ENCODE measurements at regions not wholly inside any gene's neighbourhood (a gene's known extent, or its start where the extent isn't known, plus 50 kb on each side); places are given as distances from the start of the nearest gene placed in this dataset.
"Not testable (repeated sequence)": the region's sequence is repeated elsewhere in the genome, so short reads cannot be mapped to it uniquely, and the experiment has no call there.

DNA sequence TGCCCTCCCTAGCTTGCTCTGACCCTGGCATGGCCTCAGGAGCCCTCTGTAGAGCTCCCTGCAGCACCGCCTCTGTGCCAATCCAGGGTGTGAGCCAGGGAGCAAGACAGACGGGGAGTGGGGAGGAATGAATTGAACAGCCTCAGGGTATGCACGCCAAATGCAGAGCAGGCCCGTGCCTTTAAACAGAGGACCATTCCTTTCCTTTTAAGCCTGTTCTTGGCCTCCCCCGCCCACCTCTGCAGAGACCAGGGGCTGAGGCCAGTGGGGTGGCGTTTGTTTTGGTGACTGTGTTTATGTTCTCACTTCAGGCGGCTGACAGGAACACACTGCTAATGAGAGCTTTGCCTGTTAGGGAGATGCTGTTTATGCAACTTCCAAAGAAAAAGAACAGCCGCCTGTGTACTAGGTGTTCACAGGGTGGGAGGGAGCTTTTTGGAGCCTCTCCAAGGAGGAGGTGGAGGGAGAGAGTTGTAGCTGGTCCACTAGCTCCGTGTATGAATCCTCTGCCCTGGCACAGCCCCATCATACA lies 528.1 kb upstream of the DPP6 start:
- H3K27me3 Mint-ChIP-seq (ENCODE audit: low read depth in 3 of 3), result peaks cover 0 to 1% (median 0%) of the 10 kb centered on the region in 3 donors
- no peak overlapping the region for H3K4me3 Mint-ChIP-seq
- H3K4me1 Mint-ChIP-seq, result no peaks in the 10 kb centered on the region
- no peak overlapping the region for H3K27ac Mint-ChIP-seq
- no peaks in the 10 kb centered on the region for H3K36me3 Mint-ChIP-seq
- no peak for DNase-seq
- H3K9me3 Mint-ChIP-seq, result peaks cover 11 to 37% (median 17%) of the 10 kb centered on the region in 6 donors

DNA sequence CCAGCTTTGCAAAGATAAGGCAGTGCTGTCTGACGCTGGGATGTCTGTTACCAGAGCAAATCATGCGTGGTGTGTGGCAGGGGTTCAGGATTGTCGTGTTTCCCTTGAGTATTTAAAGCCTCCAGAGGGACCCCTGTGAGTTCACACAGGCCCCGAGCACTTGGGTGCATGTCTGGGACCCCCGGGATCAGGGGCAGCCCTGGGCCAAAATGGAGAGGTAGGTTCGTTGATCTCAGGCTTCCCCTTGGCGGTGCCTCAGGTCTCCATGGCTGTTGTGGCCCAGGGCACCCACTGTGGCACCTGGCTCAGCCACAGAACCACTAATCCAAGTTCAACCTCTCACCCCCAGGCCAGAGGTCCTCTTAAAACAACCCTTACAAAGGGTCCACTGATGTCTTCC lies 523.1 kb upstream of the DPP6 start:
- Mint-ChIP-seq H3K27ac (no peak overlapping the region), H3K4me3 (no peak overlapping the region), H3K9me3 (peaks cover 19 to 29% (median 22%) of the 10 kb centered on the region in 6 donors), H3K27me3 (ENCODE audit: low read depth in 3 of 3) (peaks cover 0 to 1% (median 0%) of the 10 kb centered on the region in 3 donors), H3K4me1 (no peaks in the 10 kb centered on the region), H3K36me3 (peaks cover 0 to 3% (median 3%) of the 10 kb centered on the region in 3 donors)
- DNase-seq, result no peak

DNA sequence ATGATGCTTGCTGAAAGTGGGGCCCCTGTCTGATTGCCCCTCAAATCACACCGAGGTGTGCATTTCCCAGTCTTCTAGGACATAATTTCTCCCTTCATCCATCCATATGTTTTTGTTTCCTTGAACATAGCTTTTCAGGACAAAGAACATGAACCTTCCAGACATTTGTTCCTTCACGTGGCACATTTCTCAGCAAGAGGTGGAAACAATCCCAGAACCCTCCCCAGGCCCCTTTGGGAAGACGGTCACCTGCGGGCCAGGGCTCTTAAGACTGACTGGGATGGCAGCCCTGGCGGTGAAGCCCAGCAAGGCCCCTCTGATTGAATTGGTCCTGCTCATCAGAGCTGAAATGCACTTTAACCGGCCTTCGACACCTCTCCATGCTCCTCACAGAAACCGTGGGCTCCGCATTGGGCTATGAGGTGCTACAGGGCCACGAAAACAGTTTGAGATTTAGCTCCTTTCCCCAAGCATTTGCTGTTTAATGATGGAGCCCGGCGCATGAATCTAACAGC lies 522.5 kb upstream of the DPP6 start:
- Mint-ChIP-seq H3K36me3 (peaks cover 0 to 3% (median 3%) of the 10 kb centered on the region in 3 donors), H3K4me1 (no peaks in the 10 kb centered on the region), H3K27me3 (ENCODE audit: low read depth in 3 of 3) (peaks cover 0 to 1% (median 0%) of the 10 kb centered on the region in 3 donors), H3K9me3 (peaks cover 19 to 29% (median 22%) of the 10 kb centered on the region in 6 donors), H3K4me3 (no peak overlapping the region), H3K27ac (no peak overlapping the region)
- no peak for DNase-seq

DNA sequence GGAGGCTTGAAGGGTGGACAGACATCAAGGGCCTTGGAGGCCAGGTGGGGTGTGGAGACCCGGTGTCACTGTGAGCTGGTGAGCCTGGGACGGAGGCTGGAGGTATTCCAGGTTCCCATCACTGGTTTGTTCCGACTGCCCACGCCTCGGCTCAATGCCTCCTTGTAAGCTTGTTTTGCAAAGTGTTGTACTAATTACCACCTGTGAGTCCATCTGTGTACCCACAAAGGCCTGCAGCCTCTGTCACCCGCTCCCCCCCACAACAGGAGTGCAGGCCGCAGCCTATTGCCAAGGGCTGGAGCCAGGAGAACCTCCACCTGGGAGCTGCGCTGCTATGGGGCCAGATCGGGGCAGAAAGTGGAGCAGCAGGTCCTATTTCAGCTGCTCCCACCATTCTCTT lies 521.8 kb upstream of the DPP6 start:
- Mint-ChIP-seq H3K27me3 (ENCODE audit: low read depth in 3 of 3) (peaks cover 0 to 1% (median 0%) of the 10 kb centered on the region in 3 donors), H3K4me3 (no peak overlapping the region), H3K36me3 (peaks cover 0 to 3% (median 3%) of the 10 kb centered on the region in 3 donors), H3K27ac (no peak overlapping the region), H3K4me1 (no peaks in the 10 kb centered on the region), H3K9me3 (peaks cover 19 to 29% (median 23%) of the 10 kb centered on the region in 6 donors)
- no peak for DNase-seq

DNA sequence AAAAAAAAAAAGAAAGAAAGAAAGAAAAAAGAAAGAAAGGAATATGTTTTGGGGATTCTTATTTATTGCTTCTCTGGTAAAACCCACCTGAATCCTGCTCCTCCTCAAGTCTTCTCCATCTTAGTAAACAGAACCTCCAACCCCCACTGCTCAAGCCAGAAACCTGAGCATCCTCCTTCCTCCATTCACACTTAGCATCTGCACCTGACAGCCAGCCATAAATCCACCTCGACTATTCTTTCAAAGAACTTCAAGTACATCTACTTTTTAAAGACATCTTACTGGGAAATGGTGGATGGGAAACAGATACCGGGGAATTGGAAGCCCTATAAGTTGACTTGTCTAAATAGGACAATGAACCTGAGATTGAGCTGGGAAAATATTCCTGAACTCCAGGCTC lies 519.9 kb upstream of the DPP6 start:
- Mint-ChIP-seq H3K4me3 (no peak overlapping the region), H3K4me1 (no peaks in the 10 kb centered on the region), H3K27ac (no peak overlapping the region), H3K9me3 (peaks cover 16 to 42% (median 26%) of the 10 kb centered on the region in 6 donors), H3K27me3 (ENCODE audit: low read depth in 3 of 3) (peaks cover 0 to 1% (median 0%) of the 10 kb centered on the region in 3 donors), H3K36me3 (peaks cover 0 to 3% (median 3%) of the 10 kb centered on the region in 3 donors)
- no peak for DNase-seq

DNA sequence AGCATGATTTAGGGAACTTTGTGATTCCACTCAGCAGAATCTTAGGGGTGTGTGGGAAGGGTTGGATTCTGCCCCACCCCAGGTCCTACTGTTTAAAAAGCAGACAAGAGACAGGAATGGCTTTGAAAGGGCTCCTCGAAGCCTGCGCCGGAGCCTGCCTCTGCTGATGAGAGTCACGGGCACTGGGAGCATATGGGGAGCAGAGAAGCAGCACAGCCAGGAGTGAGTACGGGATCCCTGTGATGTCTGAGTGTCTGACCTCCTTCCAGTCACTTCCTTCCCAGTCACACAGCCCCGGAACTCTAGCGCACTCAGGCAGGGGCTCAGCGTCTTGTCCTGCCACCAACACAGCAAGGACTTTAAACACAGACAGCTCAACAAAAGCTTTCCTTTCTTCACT lies 514.9 kb upstream of the DPP6 start:
- H3K27me3 Mint-ChIP-seq (ENCODE audit: low read depth in 3 of 3), result peaks cover 0 to 3% (median 0%) of the 10 kb centered on the region in 3 donors
- no peak overlapping the region for H3K27ac Mint-ChIP-seq
- H3K36me3 Mint-ChIP-seq, result no peaks in the 10 kb centered on the region
- no peaks in the 10 kb centered on the region for H3K4me1 Mint-ChIP-seq
- DNase-seq, result no peak
- H3K9me3 Mint-ChIP-seq, result peaks cover 5 to 34% (median 19%) of the 10 kb centered on the region in 6 donors
- H3K4me3 Mint-ChIP-seq, result no peak overlapping the region

DNA sequence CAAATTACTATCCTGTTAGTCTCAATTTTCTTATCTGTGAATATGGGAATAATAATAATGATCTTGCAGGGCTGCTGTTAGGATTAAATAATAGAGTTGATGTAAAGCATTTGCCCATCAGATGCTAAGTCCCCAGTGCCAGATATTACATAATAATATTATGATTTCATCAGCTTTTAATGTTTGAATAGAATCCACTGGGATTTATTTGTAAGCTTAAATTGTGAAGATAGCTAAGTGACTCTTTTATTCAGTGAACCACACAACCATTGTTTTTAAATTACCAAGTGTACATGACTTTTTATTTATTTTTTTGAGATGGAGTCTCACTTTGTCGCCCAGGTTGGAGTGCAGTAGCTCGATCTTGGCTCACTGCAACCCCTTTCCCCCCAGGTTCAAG lies 510.3 kb upstream of the DPP6 start:
- Mint-ChIP-seq H3K27ac (no peak overlapping the region), H3K4me1 (no peaks in the 10 kb centered on the region), H3K4me3 (no peak overlapping the region), H3K9me3 (peaks cover 8 to 41% (median 15%) of the 10 kb centered on the region in 6 donors), H3K36me3 (no peaks in the 10 kb centered on the region), H3K27me3 (ENCODE audit: low read depth in 3 of 3) (peaks cover 0 to 3% (median 0%) of the 10 kb centered on the region in 3 donors)
- DNase-seq, result no peak

DNA sequence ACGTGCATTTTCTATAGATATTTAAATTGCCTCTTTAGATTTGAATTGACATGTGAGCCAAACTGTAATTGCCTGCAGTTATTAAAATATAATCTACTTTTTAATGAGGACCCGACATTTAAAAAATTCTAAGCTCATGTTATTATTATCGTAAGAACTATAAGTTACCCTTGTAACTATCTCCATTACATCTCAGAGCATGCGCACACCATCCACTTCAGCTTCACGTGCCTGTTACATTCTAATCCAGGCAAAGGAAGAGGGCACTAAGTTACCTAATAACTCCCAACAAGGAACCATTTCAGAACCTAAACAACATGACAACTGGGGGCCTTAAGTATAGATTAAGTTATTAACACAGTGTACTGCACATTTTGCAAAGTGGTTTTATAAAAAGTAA lies 509.0 kb upstream of the DPP6 start:
- Mint-ChIP-seq H3K27ac (no peak overlapping the region), H3K9me3 (peaks cover 5 to 35% (median 11%) of the 10 kb centered on the region in 6 donors), H3K4me1 (no peaks in the 10 kb centered on the region), H3K4me3 (no peak overlapping the region), H3K36me3 (no peaks in the 10 kb centered on the region), H3K27me3 (ENCODE audit: low read depth in 3 of 3) (peaks cover 0 to 3% (median 0%) of the 10 kb centered on the region in 3 donors)
- DNase-seq, result no peak

DNA sequence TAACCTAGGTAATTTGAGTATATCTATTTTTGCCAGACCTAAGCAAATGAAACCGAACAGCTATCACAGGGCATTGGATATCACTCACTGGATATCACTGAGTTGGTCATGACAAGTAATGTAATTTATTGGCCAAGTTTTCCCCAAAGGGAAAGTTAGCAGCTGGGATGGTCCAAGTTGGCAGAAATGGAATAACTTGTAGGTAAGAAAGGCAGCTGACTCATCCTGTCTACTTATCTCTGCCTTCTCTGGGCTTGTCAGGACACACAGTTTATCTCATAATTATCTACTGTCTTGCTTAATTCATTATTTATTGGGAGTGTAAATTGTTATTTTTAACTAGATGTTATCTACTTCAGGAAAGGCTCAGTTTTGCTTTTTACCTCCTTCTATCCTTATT lies 502.0 kb upstream of the DPP6 start:
- Mint-ChIP-seq H3K4me1 (no peaks in the 10 kb centered on the region), H3K9me3 (peaks cover 0 to 27% (median 3%) of the 10 kb centered on the region in 6 donors), H3K27ac (no peak overlapping the region), H3K36me3 (no peaks in the 10 kb centered on the region), H3K27me3 (ENCODE audit: low read depth in 3 of 3) (no peaks in the 10 kb centered on the region), H3K4me3 (no peak overlapping the region)
- DNase-seq, result no peak

DNA sequence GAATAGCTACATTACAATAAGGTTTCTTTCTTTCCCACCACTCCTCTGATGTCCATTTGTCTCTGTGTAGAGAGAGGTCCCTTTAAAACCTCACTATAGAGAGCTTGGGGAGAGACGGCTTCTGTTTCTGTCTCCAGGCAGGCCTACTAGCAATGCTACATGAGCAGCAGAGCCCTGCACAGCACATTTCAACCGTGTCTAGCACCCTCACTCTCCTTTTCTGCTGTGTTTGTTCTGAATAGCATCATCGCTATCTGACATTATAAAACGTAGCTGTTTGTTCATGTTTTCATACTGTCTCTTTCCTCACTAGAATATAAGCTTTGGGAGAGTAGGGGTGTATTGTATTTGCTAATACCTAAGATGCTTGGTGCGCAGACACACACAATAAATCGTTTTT lies 487.8 kb upstream of the DPP6 start:
- peaks cover 24 to 45% (median 28%) of the 10 kb centered on the region in 6 donors for H3K9me3 Mint-ChIP-seq
- H3K36me3 Mint-ChIP-seq, result no peaks in the 10 kb centered on the region
- H3K27ac Mint-ChIP-seq, result no peak overlapping the region
- no peak for DNase-seq
- H3K27me3 Mint-ChIP-seq (ENCODE audit: low read depth in 3 of 3), result no peaks in the 10 kb centered on the region
- H3K4me1 Mint-ChIP-seq, result no peaks in the 10 kb centered on the region
- H3K4me3 Mint-ChIP-seq, result no peak overlapping the region

DNA sequence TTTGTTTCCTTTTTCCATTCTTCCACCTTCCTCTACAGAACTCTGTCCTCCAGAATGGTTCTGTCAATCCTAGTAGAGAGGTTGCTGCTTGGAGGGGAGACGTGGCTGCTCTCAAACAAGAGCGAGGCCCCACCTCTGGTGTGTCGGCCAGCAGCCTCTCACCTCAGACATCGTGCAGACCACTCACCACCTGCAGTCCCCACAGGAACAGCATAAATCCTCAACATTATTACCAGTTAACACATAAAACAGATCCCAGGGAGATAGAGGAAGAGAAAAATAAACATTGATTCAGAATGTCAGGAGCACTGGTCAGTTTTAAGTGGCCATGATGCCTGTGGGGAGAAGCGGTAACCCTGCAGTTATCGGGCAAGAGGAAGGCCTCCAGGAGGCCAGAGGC lies 485.9 kb upstream of the DPP6 start:
- Mint-ChIP-seq H3K27me3 (ENCODE audit: low read depth in 3 of 3) (peaks cover 0 to 7% (median 0%) of the 10 kb centered on the region in 3 donors), H3K9me3 (peaks cover 20 to 49% (median 33%) of the 10 kb centered on the region in 6 donors), H3K27ac (no peak overlapping the region), H3K4me1 (no peaks in the 10 kb centered on the region), H3K36me3 (peaks cover 0 to 5% (median 0%) of the 10 kb centered on the region in 3 donors), H3K4me3 (no peak overlapping the region)
- DNase-seq, result no peak

DNA sequence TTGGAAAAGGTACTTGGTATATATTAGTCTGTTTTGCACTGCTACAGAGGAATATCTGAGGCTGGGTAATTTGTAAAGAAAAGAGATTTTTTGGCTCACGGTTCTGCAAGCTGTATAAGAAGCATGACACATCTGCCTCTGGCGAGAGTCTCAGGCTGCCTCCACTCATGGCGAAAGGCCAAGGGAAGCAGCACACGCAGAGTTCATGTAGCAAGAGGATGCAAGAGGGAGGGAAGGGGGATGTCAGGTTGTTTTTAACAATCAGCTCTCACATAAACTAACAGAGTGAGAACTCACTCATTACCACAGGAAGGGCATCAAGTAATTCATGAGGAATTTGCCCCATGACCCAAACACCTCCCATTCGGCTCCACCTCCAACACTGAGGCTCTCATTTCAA lies 484.8 kb upstream of the DPP6 start:
- no peak for DNase-seq
- peaks cover 0 to 7% (median 0%) of the 10 kb centered on the region in 3 donors for H3K27me3 Mint-ChIP-seq (ENCODE audit: low read depth in 3 of 3)
- H3K4me1 Mint-ChIP-seq, result no peaks in the 10 kb centered on the region
- peaks cover 20 to 51% (median 33%) of the 10 kb centered on the region in 6 donors for H3K9me3 Mint-ChIP-seq
- peaks cover 0 to 5% (median 0%) of the 10 kb centered on the region in 3 donors for H3K36me3 Mint-ChIP-seq
- no peak overlapping the region for H3K27ac Mint-ChIP-seq
- H3K4me3 Mint-ChIP-seq, result no peak overlapping the region

DNA sequence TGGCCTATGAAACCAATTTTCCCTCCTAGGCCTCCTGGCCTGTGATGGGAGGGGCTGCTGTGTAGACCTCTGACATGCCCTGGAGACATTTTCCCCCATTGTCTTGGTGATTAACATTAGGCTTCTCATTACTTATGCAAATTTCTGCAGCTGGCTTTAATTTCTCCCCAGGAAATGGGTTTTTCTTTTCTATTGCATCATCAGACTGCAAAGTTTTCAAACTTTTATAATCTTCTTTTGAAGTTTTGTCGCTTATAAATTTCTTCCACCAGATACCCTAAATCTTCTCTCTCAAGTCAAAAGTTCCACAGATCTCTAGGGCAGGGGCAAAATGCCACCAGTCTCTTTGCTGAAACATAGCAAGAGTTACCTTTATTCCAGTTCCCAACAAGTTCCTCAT lies 482.7 kb upstream of the DPP6 start:
- H3K36me3 Mint-ChIP-seq; H3K4me1 Mint-ChIP-seq; H3K27ac Mint-ChIP-seq; H3K4me3 Mint-ChIP-seq; DNase-seq; H3K27me3 Mint-ChIP-seq (ENCODE audit: low read depth in 3 of 3): not testable (repeated sequence)
- H3K9me3 Mint-ChIP-seq, result peaks cover 20 to 59% (median 36%) of the 10 kb centered on the region in 6 donors

DNA sequence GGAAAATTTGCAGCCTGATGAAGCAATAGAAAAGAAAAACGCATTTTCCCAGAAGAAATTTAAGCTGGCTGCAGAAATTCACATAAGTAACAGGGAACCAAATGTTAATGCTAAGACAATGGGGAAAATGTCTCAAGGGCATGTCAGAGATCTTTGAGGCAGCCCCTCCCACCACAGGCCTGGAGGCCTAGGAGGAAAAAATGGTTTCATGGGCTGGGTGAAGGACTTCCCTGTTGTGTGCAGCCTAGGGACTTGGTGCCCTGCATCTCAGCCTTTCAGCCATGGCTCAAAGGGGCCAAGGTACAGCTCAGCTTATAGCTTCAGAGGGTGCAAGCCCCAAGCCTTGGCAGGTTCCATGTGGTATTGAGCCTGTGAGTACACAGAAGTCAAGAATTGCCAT lies 476.1 kb upstream of the DPP6 start:
- H3K27ac Mint-ChIP-seq, result no peak overlapping the region
- no peak overlapping the region for H3K4me3 Mint-ChIP-seq
- H3K4me1 Mint-ChIP-seq, result no peaks in the 10 kb centered on the region

DNA sequence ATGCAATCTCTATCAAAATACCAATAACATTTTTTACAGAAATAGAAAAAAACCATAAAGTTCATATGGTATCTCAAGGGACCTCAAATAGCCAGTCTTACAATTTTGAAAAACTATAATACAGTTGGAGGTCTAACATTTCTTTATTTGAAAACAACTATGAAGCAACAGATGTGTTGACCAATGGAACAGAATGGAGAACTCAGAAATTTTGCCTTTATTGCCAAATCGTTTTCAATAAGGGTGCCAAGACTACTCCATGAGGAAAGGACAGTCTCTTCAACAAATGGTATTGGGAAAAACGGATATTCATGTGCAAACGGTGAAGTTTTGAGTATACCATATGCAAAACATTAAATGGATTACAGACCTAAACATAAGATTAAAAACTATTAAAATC lies 470.8 kb upstream of the DPP6 start:
- DNase-seq, result no peak
- Mint-ChIP-seq H3K27ac (no peak overlapping the region), H3K9me3 (peaks cover 9 to 62% (median 35%) of the 10 kb centered on the region in 6 donors), H3K4me1 (no peaks in the 10 kb centered on the region), H3K36me3 (no peaks in the 10 kb centered on the region), H3K4me3 (no peak overlapping the region), H3K27me3 (ENCODE audit: low read depth in 3 of 3) (peaks cover 0 to 1% (median 1%) of the 10 kb centered on the region in 3 donors)

More for the DNA sequence above, 476.1 kb upstream of the DPP6 start:
- peaks cover 0 to 1% (median 0%) of the 10 kb centered on the region in 3 donors for H3K27me3 Mint-ChIP-seq (ENCODE audit: low read depth in 3 of 3)
- DNase-seq, result no peak
- H3K9me3 Mint-ChIP-seq, result peaks cover 12 to 64% (median 39%) of the 10 kb centered on the region in 6 donors
- no peaks in the 10 kb centered on the region for H3K36me3 Mint-ChIP-seq

All from immature natural killer cell (primary cell).